Lower leg skin (tissue), 4 donors: ENCODE measurements at regions not wholly inside any gene's neighbourhood (a gene's known extent, or its start where the extent isn't known, plus 50 kb on each side); places are given as distances from the start of the nearest gene placed in this dataset.
"Not testable (repeated sequence)": the region's sequence is repeated elsewhere in the genome, so short reads cannot be mapped to it uniquely, and the experiment has no call there.

Experiments
- DNase-seq, 2 donors: peaks; one replicate each; pipeline ENCODE4 v3.0.0-alpha.2; 2019; ENCODE audit warnings: low spot score in 2 of 2
- H3K4me3 ChIP-seq: fragments of 200-600 bp; sonication (generic); 2 replicates; pipeline ENCODE4 v1.5.1; 2017; ENCODE audit warnings: mild to moderate bottlenecking, low read depth; ENCODE audit not compliant: poor library complexity, severe bottlenecking
- POLR2A ChIP-seq, 2 donors: fragments of 450-650 bp; IDR thresholded peaks; one replicate each; pipeline ENCODE4 v1.6.1; 2016 to 2017; ENCODE audit warnings: antibody characterized with exemption in 2 of 2, mild to moderate bottlenecking in 1 of 2, moderate library complexity in 1 of 2
- WGBS, 2 donors: methylation state at CpG; one replicate each; pipeline ENCODE4 v1.1.5; 2018; 5-methylcytosine and 5-hydroxymethylcytosine counted together
- intact Hi-C: fragments of 100-400 bp; cut with DNase I; formaldehyde crosslinking; loops from one replicate; pipeline ENCODE4 v1.15.0; 2023; ENCODE audit warnings: low total_unique reads
- TF ChIP-seq, protein P1 (sequence below), 3 donors: fragments of 450-650 bp; IDR thresholded peaks; one replicate each; pipeline ENCODE4 v1.5.1; 2016; ENCODE audit warnings: antibody characterized with exemption in 3 of 3, mild to moderate bottlenecking in 3 of 3, moderate library complexity in 2 of 3

DNA sequence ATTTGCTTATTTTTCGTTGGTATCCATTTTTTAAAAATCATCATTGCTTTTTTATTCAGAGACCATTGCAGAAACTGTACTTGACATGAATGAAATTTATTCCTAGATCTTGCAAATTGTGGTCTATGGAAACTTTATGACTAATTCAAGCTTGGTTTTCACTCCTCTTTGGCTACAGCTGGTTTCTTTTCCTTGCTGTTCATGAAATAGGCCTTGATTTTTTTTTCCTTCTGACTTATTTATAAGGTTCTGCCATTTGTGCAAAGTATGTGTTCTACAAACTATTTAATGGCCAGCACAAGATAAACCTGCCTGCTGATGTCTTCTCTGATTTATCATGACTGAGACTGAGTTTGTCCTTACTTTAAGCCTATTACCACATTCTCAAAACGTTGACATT is 764.0 kb upstream of the SLITRK5 start:
- 41% methylated on average over 2 of the region's 2 CpGs for WGBS, 2 donors
- intact Hi-C loops = no loop called here
- no peak overlapping the region for H3K4me3 ChIP-seq
- no peak for TF ChIP-seq POLR2A (IDR thresholded peaks at IDR 0.05)
- TF ChIP-seq, protein P1, sequence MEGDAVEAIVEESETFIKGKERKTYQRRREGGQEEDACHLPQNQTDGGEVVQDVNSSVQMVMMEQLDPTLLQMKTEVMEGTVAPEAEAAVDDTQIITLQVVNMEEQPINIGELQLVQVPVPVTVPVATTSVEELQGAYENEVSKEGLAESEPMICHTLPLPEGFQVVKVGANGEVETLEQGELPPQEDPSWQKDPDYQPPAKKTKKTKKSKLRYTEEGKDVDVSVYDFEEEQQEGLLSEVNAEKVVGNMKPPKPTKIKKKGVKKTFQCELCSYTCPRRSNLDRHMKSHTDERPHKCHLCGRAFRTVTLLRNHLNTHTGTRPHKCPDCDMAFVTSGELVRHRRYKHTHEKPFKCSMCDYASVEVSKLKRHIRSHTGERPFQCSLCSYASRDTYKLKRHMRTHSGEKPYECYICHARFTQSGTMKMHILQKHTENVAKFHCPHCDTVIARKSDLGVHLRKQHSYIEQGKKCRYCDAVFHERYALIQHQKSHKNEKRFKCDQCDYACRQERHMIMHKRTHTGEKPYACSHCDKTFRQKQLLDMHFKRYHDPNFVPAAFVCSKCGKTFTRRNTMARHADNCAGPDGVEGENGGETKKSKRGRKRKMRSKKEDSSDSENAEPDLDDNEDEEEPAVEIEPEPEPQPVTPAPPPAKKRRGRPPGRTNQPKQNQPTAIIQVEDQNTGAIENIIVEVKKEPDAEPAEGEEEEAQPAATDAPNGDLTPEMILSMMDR (IDR thresholded peaks at IDR 0.05) = no peak
- no peak for DNase-seq

DNA sequence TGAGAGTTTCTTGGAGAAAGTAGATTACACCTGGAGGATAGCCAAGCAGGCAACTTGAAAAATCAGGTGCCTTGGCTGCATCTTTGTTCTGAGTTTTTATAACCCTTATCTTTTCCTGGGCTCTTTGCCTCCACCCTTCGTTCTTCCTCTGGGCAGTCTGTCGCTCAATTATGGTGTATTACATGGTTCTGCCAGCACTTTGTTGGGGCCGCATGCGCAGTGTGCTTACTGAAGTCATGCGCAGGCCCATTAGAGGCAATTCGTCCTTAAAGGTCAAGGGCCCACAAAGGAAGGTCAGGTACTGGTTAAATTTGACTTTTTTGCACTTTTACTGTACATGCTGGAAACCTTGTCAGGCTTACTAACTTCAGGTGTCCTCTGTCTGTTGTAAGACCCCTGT is 761.9 kb upstream of the SLITRK5 start:
- no peak for DNase-seq
- 72 to 74% methylated on average over 6 of the region's 6 CpGs for WGBS, 2 donors
- H3K4me3 ChIP-seq = no peak overlapping the region
- TF ChIP-seq, protein P1 (IDR thresholded peaks at IDR 0.05) = no peak
- TF ChIP-seq POLR2A (IDR thresholded peaks at IDR 0.05) = no peak
- intact Hi-C loops = no loop called here

DNA sequence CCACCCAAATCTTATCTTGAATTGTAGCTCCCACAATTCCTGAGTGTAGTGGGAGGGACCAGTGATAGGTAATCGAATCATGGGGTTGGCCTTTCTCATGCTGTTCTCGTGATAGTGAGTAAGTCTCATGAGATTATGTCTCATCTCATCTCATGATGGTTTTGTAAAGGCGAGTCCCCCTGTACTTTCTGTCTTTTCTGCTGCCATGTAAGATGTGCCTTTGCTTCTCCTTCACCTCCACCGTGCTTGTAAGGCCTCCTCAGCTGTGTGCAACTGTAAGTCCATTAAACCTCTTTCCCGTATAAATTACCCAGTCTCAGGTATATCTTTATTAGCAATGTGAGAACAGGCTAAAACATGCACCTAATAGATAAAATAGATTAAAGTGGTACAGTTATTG is 756.4 kb upstream of the SLITRK5 start:
- TF ChIP-seq POLR2A (IDR thresholded peaks at IDR 0.05) = no peak
- TF ChIP-seq, protein P1 (IDR thresholded peaks at IDR 0.05) = no peak
- no peak overlapping the region for H3K4me3 ChIP-seq
- intact Hi-C loops = no loop called here
- DNase-seq = no peak
- 82 to 88% methylated on average over 5 of the region's 5 CpGs for WGBS, 2 donors

DNA sequence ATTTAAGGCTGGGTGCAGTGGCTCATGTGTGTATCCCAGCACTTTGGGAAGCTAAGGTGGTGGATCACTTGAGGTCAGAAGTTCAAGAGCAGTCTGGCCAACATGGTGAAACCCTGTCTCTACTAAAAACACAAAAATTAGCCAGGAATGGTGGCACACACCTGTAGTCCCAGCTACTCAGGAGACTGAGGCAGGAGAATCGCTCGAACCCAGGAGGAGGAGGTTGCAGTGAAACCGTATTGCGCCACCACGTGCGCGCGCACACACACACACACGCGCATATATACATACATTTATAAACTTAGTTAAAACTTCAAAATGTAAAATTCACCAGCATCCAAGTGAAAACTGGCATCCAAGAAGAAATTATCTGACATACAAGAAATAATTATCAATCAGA is 753.7 kb upstream of the SLITRK5 start:
- WGBS, 2 donors = 95 to 96% methylated on average over 10 of the region's 10 CpGs
- H3K4me3 ChIP-seq, DNase-seq, intact Hi-C loops: not testable (repeated sequence)

DNA sequence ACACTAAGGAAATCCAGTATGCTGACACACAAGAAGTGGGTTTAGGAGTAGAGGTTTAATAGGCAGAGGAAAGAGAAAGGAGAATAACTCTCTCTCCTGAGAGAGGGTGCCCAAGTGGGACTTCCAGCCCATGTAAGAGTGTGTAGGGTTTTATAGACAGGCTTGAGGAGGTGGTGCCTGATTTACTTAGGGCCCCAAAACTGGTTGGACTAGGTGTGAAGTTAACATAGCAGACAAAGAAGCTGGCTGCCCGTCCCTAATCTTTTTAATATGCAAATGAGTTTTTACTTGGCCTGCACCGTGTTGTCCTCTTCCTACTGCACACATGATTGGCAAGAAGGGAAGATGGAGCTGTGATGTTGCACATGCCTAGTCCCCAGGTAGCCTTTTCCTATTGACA is 752.5 kb upstream of the SLITRK5 start:
- H3K4me3 ChIP-seq = no peak overlapping the region
- intact Hi-C loops = no loop called here
- no peak for TF ChIP-seq POLR2A (IDR thresholded peaks at IDR 0.05)
- TF ChIP-seq, protein P1 (IDR thresholded peaks at IDR 0.05) = no peak
- no peak for DNase-seq
- WGBS, 2 donors = 19 to 43% methylated on average over 2 of the region's 2 CpGs

DNA sequence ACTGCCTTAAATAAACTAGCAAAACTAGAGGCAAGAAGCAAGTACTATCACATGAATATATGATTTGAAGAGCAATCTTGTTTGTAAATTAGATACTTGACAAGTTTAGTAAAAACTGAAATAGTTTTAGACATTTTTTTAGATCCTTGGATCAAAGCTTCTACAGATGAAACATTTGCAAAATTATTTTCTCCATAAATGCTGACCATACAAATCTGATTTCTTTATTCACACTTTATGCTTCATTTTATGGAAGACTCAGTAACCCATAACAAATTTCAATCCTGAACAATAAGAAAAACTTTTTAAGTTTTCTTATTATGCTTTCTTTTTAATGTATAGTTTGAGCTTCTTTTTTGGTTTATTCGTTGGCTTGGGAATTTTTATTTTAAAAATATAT is 750.2 kb upstream of the SLITRK5 start:
- no peak for DNase-seq
- TF ChIP-seq POLR2A (IDR thresholded peaks at IDR 0.05) = no peak
- TF ChIP-seq, protein P1 (IDR thresholded peaks at IDR 0.05) = no peak
- no peak overlapping the region for H3K4me3 ChIP-seq
- intact Hi-C loops = no loop called here
- WGBS, 2 donors = 71 to 80% methylated on average over 1 of the region's 1 CpG
